Bronchial epithelial cell (primary cell): ENCODE measurements at regions not wholly inside any gene's neighbourhood (a gene's known extent, or its start where the extent isn't known, plus 50 kb on each side); places are given as distances from the start of the nearest gene placed in this dataset.

ENCODE experiments used
- DNase-seq: peaks from one replicate; pipeline ENCODE4 v3.0.0-alpha.2; 2010; ENCODE audit warnings: low read depth
- FAIRE-seq: peaks from 2 replicates; lab custom pipeline; 2011; peaks lifted over from hg19 to GRCh38; lab: Jason Lieb, UNC
- H3K27me3 ChIP-seq: 2 replicates; pipeline ENCODE4 v1.5.1; 2011; ENCODE audit warnings: low read length; ENCODE audit not compliant: control insufficient read depth, insufficient read depth
- H3K36me3 ChIP-seq: 2 replicates; pipeline ENCODE4 v1.5.1; 2011; ENCODE audit warnings: low read length; ENCODE audit not compliant: control insufficient read depth, insufficient read depth
- H3K4me3 ChIP-seq: 2 replicates; pipeline ENCODE4 v1.5.1; 2011; ENCODE audit warnings: mild to moderate bottlenecking, low read depth, low read length, control low read depth
- TF ChIP-seq, protein P1 (sequence below): IDR thresholded peaks from 2 replicates; pipeline ENCODE4 v1.5.1; 2011; ENCODE audit warnings: mild to moderate bottlenecking, moderate library complexity, low read length, control low read depth, inconsistent platforms; ENCODE audit not compliant: insufficient read depth, severe bottlenecking

DNA sequence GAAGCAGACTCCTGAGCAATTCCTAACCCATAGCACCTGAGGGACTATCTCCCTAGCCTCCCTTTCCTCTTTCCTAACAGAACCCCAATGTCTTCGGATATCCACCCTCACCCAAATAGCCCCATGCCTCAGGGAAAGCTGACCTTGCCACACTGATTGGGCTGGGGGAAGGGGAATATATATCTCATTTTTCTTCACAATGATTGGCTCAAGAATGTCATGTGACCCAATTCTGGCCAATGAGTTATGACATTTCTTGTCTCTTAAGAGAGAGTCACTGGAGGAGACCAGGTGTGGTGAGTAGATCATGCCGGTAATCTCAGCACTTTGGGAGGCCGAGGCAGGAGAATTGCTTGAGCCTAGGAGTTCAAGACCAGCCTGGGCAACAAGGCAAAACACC, 71.9 kb upstream of the NLK start:
- no peaks in the 10 kb centered on the region for H3K36me3 ChIP-seq
- no peak for FAIRE-seq
- no peaks in the 10 kb centered on the region for H3K27me3 ChIP-seq
- TF ChIP-seq, protein P1, sequence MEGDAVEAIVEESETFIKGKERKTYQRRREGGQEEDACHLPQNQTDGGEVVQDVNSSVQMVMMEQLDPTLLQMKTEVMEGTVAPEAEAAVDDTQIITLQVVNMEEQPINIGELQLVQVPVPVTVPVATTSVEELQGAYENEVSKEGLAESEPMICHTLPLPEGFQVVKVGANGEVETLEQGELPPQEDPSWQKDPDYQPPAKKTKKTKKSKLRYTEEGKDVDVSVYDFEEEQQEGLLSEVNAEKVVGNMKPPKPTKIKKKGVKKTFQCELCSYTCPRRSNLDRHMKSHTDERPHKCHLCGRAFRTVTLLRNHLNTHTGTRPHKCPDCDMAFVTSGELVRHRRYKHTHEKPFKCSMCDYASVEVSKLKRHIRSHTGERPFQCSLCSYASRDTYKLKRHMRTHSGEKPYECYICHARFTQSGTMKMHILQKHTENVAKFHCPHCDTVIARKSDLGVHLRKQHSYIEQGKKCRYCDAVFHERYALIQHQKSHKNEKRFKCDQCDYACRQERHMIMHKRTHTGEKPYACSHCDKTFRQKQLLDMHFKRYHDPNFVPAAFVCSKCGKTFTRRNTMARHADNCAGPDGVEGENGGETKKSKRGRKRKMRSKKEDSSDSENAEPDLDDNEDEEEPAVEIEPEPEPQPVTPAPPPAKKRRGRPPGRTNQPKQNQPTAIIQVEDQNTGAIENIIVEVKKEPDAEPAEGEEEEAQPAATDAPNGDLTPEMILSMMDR: no peak
- DNase-seq: no peak
- H3K4me3 ChIP-seq: no peak overlapping the region

DNA sequence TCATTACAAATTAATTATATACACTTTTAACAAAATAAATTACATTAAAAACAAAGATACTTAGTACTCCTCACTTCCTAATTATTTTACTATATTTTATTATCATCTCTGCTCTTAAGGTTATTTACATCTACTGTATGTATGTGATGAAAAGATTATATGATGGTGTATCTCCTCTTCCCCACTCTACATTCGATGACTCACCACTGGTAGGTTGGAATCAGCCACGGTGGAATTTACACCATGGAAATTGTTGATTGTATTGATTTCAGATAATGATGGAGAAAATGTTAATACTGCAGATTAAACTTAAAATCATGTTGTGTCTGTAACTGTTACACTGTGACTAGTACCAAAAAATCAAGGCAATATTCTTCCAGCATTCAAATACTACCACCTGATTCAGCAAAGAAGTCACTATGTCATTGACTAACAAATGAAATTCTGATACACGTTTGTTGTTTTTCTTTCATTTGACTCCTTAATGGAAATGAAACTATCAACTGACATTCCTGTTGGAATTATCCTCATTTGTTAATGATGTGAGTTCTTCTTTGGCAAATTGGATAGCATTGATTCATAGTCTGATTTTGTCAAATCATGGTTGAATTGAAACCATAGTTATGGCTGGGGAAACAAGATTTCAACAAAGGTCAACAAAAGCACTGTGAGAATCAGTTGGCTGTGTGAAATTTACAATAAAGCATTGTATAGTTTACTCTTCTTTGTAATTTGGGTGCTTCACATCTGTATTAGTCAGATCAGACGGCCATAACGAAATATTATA, 69.0 kb upstream of the NLK start:
- TF ChIP-seq, protein P1: no peak
- DNase-seq (no peak), FAIRE-seq (no peak)
- Histone ChIP-seq H3K4me3 (no peak overlapping the region), H3K36me3 (no peaks in the 10 kb centered on the region), H3K27me3 (no peaks in the 10 kb centered on the region)

DNA sequence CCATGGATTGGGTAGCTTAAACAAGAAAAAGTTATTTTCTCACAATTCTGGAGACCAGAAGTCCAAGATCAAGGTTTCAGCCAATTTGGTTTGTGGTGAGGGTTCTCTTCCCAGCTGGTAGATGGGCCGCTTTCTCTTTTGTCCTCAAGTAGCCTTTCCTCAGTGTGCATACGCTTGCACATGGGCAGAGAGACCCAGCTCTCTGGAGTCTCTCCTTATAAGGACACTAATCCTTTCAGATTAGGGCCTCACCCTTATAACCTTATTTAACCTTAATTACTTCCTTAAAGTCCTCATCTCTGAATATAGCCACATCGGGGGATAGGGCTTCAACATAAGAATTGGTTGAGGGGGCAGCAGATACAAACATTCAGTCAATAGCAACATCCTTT, 68.4 kb upstream of the NLK start:
- TF ChIP-seq, protein P1: no peak
- no peak for FAIRE-seq
- DNase-seq: no peak
- Histone ChIP-seq H3K4me3 (no peak overlapping the region), H3K27me3 (no peaks in the 10 kb centered on the region), H3K36me3 (no peaks in the 10 kb centered on the region)

- DNase-seq (no peak), FAIRE-seq (no peak)
- Histone ChIP-seq H3K36me3 (no peaks in the 10 kb centered on the region), H3K27me3 (no peaks in the 10 kb centered on the region), H3K4me3 (no peak overlapping the region)
- TF ChIP-seq, protein P1: no peak
Observed at GRCh38 chr17:27974531-27975145, 67.8 kb upstream of the NLK start.

GRCh38 chr17:27975146-27976011, 67.1 kb upstream of the NLK start:
- peak; percentile 54 for DNase-seq
- no peaks in the 10 kb centered on the region for H3K36me3 ChIP-seq
- no peak for FAIRE-seq

More at GRCh38 chr17:27975146-27976011, 67.1 kb upstream of the NLK start:
- no peak overlapping the region for H3K4me3 ChIP-seq
- TF ChIP-seq, protein P1: no peak
- H3K27me3 ChIP-seq: no peaks in the 10 kb centered on the region
